Activated CD4-positive, alpha-beta T cell treated with anti-CD3 and anti-CD28 coated beads, Interleukin-2, amount 10 ng/mL, durations not matched to agents 24 days and 14 days (primary cell): ENCODE measurements at regions not wholly inside any gene's neighbourhood (a gene's known extent, or its start where the extent isn't known, plus 50 kb on each side); places are given as distances from the start of the nearest gene placed in this dataset.

Experiments
- DNase-seq: peaks from one replicate; pipeline ENCODE4 v3.0.0; 2022
- H3K27ac Mint-ChIP-seq: one replicate; pipeline ENCODE4 v1.8.0; 2022; ENCODE audit warnings: mild to moderate bottlenecking, mixed read lengths
- H3K27me3 Mint-ChIP-seq: one replicate; pipeline ENCODE4 v1.8.0; 2022; ENCODE audit warnings: mixed read lengths
- H3K36me3 Mint-ChIP-seq: one replicate; pipeline ENCODE4 v1.8.0; 2022; ENCODE audit warnings: low read depth, mild to moderate bottlenecking, mixed read lengths
- H3K4me1 Mint-ChIP-seq: one replicate; pipeline ENCODE4 v1.8.0; 2021; ENCODE audit warnings: mixed read lengths
- H3K4me3 Mint-ChIP-seq: one replicate; pipeline ENCODE4 v1.8.0; 2022; ENCODE audit warnings: mild to moderate bottlenecking, moderate library complexity, mixed read lengths
- H3K9me3 Mint-ChIP-seq: one replicate; pipeline ENCODE4 v1.8.0; 2021; ENCODE audit warnings: mixed read lengths
- intact Hi-C: fragments of 100-400 bp; cut with micrococcal nuclease; formaldehyde crosslinking; loops from one replicate; pipeline ENCODE4 v1.15.1; 2023

DNA sequence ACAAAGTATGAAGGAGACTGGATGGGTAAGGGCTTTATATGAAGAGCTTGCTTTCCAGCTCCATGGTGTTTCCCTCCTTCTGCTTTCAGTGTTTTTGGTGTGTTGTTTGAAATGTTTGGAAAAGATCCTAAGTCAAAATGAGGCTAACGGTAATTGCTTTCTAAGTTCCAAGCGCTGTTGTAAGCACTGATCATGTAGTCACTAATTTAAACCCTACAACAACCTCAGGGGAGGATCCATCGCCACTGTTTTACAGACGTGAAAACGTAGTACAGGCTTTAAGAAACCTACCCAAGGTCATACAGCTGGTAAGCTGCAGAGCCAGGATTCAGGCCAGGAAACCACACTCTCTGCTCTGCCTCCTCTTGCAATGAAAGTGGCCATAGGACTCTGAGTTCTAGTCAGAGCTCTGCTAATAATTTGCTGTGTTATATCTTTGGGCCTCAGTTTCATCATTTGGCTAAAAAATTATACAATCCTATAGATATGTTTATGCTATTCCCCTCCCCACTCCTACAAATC, 102.9 kb upstream of the PGRMC2 start:
- Mint-ChIP-seq H3K36me3 (no peaks in the 10 kb centered on the region), H3K9me3 (no peaks in the 10 kb centered on the region), H3K27me3 (no peaks in the 10 kb centered on the region), H3K4me1 (no peaks in the 10 kb centered on the region), H3K27ac (no peak overlapping the region), H3K4me3 (no peak overlapping the region)
- DNase-seq, result no peak
- intact Hi-C loops, result no loop called here

GRCh38 chr4:128388796-128389195, 101.2 kb upstream of the PGRMC2 start:
- no peaks in the 10 kb centered on the region for H3K4me1 Mint-ChIP-seq
- no peak overlapping the region for H3K4me3 Mint-ChIP-seq
- no peak for DNase-seq
- no peaks in the 10 kb centered on the region for H3K27me3 Mint-ChIP-seq
- H3K27ac Mint-ChIP-seq, result no peak overlapping the region
- no peaks in the 10 kb centered on the region for H3K9me3 Mint-ChIP-seq
- intact Hi-C loops, result no loop called here
- no peaks in the 10 kb centered on the region for H3K36me3 Mint-ChIP-seq

DNA sequence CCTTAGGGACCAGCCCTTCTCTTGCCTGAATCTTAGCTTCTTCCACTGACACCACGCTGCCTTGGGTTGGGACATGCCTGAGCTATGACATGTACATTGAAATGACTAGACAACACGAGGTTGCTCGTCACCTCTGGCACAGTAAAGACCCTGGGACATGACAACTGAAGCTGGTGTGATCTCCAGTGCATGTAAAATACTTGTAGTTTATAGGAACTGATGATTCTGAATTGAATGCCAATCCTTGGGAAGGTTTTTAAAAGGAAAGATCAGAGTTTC, 100.7 kb upstream of the PGRMC2 start:
- no peak for DNase-seq
- H3K9me3 Mint-ChIP-seq, result no peaks in the 10 kb centered on the region
- H3K4me1 Mint-ChIP-seq, result no peaks in the 10 kb centered on the region
- intact Hi-C loops, result no loop called here
- no peaks in the 10 kb centered on the region for H3K27me3 Mint-ChIP-seq
- no peaks in the 10 kb centered on the region for H3K36me3 Mint-ChIP-seq
- H3K27ac Mint-ChIP-seq, result no peak overlapping the region
- H3K4me3 Mint-ChIP-seq, result no peak overlapping the region

DNA sequence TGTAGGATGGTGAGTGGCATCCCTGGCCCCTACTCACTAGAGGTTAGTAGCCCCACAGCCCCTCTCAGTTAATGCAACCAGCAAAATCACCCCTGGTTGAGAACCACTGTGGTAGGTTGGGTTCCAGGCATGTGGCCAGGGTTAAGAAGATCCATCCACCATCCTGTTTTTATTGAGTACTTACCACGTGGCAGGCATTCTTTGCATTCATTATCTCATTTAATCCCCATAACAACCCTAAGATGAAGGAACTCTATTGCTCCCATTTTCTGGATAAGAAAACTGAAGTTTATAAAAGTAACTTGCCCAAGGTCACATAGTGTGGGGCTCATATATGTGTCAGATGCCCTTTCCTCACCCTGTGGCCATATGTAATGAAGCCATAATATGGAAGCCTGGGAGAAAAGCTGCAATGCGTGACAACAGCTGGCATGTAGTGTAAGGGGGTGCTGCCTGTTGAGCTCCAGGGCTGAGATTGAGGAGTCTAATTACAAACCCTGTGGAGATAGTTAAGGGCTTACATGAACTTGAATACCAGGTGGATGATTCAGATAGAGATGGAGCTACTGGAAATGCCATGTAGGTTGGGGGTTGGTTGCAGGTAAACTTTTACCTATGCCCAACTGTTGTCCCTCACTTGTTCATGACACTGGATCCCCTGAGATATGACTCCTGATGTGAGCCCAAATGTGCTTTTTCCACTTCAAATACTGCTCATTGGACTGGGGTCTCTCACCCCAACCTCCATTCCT, 100.2 kb upstream of the PGRMC2 start:
- no peak overlapping the region for H3K4me3 Mint-ChIP-seq
- DNase-seq, result no peak
- no peaks in the 10 kb centered on the region for H3K27me3 Mint-ChIP-seq
- intact Hi-C loops, result no loop called here
- H3K4me1 Mint-ChIP-seq, result no peaks in the 10 kb centered on the region
- H3K9me3 Mint-ChIP-seq, result no peaks in the 10 kb centered on the region
- H3K36me3 Mint-ChIP-seq, result no peaks in the 10 kb centered on the region
- no peak overlapping the region for H3K27ac Mint-ChIP-seq

DNA sequence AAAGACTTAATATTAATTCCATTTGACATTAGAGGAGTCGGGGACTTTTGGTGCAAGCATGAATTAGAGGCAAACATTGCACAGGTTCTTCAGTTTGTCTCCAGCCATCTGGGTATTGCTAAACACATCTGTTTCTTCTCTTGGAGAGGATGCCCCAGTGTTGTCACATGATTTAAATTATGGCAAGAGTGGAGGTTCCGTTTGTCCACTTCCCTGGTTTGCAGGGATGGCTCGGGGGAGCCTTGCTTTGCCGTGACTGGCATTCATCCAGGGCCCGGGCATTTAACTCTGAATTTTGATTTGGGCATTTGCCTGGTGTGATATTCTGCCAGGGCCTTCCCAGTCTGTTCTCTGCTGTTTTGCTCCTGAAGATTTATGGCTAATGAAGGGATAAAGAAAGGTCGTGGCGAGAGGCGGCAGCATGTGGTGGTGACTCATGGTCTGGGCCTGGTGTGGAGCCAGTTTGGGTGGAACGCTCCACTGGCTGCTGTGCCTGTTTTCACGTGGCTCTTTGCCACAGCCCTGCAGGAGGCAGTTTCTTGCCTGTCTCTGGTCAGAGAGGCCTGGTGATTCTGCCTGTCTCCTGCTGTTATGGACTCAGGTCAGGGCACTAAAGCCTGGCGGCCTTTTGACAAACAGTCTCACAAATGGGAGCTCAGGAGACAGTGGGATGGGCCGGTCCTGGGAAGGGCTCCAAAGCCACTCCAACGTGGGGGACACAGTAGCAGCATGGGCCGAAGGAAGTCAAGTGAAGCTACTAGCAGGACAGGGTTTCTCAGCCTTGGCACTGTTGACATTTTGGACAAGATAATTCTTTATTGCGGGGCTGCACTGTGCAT, 99.4 kb upstream of the PGRMC2 start:
- Mint-ChIP-seq H3K27ac (no peak overlapping the region), H3K9me3 (no peaks in the 10 kb centered on the region), H3K4me1 (no peaks in the 10 kb centered on the region), H3K27me3 (no peaks in the 10 kb centered on the region), H3K4me3 (no peak overlapping the region), H3K36me3 (no peaks in the 10 kb centered on the region)
- DNase-seq, result no peak
- intact Hi-C loops, result no loop called here

GRCh38 chr4:128385683-128386304, 98.2 kb upstream of the PGRMC2 start:
- no peaks in the 10 kb centered on the region for H3K4me1 Mint-ChIP-seq
- no peaks in the 10 kb centered on the region for H3K9me3 Mint-ChIP-seq
- intact Hi-C loops, result no loop called here
- H3K36me3 Mint-ChIP-seq, result no peaks in the 10 kb centered on the region
- no peaks in the 10 kb centered on the region for H3K27me3 Mint-ChIP-seq
- H3K27ac Mint-ChIP-seq, result no peak overlapping the region
- no peak overlapping the region for H3K4me3 Mint-ChIP-seq
- no peak for DNase-seq

DNA sequence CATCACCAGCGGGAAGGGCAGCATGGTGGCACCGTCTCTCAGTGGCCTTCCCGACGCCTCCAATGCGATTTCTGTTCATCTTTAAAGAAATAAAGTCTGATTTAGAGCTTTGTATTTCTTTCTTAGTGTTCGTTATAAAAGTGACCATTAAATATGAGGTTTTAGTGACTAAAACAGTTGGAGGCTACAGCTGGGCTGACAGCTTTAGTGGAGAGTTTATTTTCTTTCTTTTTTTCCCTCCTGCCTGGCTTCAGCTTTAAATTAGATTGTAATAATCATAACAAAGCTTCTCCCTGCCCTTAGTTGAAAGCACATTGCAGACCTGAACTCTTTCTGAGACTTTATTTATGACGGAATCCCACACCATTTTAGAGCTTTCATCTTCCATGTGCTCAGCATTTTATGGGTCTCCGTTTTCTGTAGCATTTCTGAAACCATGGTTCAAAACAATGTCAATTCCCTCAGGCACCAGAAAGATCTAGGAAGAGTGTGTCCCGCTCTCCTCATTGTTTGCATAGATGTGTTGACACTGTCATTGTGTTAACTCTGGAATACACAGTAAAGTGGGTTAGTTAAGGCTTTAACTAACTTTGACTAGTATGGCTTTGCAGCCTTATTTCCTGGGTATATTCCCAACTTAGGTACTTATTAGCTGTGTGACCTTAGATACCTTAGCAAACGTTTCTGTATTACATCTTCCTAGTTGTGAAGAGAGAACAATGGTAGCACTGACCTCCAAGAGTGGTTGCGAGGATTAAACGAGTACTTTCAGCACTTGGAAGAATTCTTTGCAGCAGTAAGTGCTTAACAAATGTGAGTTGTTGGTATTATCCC, 97.4 kb upstream of the PGRMC2 start:
- Mint-ChIP-seq H3K27ac (no peak overlapping the region), H3K27me3 (no peaks in the 10 kb centered on the region), H3K36me3 (no peaks in the 10 kb centered on the region), H3K9me3 (no peaks in the 10 kb centered on the region), H3K4me1 (no peaks in the 10 kb centered on the region), H3K4me3 (no peak overlapping the region)
- intact Hi-C loops, result no loop called here
- no peak for DNase-seq

DNA sequence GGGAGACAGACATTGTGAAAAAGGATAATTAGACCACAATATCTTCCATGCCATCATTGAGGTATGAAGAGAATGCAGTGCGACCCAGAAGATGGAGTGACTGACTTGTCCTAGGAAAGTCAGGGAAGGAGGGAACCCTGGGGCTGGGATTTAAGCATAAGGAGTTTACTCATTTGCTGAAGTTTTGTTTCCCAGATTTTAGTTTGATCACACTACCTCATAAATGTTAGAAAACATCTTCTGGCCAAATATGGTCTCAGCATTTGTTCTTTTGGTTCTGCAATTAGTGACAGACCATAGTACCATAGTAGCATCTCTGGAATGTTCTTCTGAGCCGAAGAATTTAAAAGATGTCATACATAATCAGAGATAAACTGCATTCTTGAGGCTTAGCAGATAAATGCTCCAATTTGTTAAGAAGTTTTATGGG, 96.5 kb upstream of the PGRMC2 start:
- no peak overlapping the region for H3K27ac Mint-ChIP-seq
- no peaks in the 10 kb centered on the region for H3K36me3 Mint-ChIP-seq
- intact Hi-C loops, result no loop called here
- H3K4me1 Mint-ChIP-seq, result no peaks in the 10 kb centered on the region
- no peak for DNase-seq
- no peak overlapping the region for H3K4me3 Mint-ChIP-seq
- no peaks in the 10 kb centered on the region for H3K27me3 Mint-ChIP-seq
- H3K9me3 Mint-ChIP-seq, result peaks cover under 1% of the 10 kb centered on the region

- Mint-ChIP-seq H3K4me1 (no peaks in the 10 kb centered on the region), H3K27me3 (no peaks in the 10 kb centered on the region), H3K27ac (no peak overlapping the region), H3K4me3 (no peak overlapping the region), H3K36me3 (no peaks in the 10 kb centered on the region), H3K9me3 (peaks cover 4% of the 10 kb centered on the region)
- intact Hi-C loops, result no loop called here
- no peak for DNase-seq
Measured at GRCh38 chr4:128381748-128382559, 94.3 kb upstream of the PGRMC2 start.

DNA sequence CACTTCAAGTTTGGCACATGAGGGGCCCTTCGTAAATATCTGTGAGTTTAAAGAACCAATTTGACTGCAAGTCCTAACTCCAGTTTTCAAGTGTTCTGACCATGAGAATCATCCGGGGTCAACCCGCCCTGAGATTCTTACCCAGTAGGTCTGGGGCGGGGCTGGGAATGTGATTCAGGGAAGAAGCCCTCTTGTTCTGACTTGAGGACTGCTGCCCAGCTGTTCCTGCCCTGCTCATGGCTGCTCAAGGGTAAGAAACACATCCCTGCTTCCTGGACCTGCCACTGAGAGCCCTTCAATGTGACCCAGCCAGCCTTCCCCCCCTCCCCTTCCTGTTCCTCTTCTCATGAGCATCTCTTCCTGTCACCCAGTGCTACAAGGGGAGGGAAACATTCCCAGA, 92.7 kb upstream of the PGRMC2 start:
- Mint-ChIP-seq H3K9me3 (peaks cover 12% of the 10 kb centered on the region), H3K36me3 (no peaks in the 10 kb centered on the region), H3K27ac (no peak overlapping the region), H3K4me1 (no peaks in the 10 kb centered on the region), H3K4me3 (no peak overlapping the region), H3K27me3 (no peaks in the 10 kb centered on the region)
- no peak for DNase-seq
- intact Hi-C loops, result no loop called here

GRCh38 chr4:128379860-128380259, 92.2 kb upstream of the PGRMC2 start:
- no peaks in the 10 kb centered on the region for H3K27me3 Mint-ChIP-seq
- H3K27ac Mint-ChIP-seq, result no peak overlapping the region
- H3K36me3 Mint-ChIP-seq, result no peaks in the 10 kb centered on the region
- peaks cover 12% of the 10 kb centered on the region for H3K9me3 Mint-ChIP-seq
- H3K4me1 Mint-ChIP-seq, result no peaks in the 10 kb centered on the region
- H3K4me3 Mint-ChIP-seq, result no peak overlapping the region
- intact Hi-C loops, result no loop called here
- no peak for DNase-seq

- Mint-ChIP-seq H3K4me1 (no peaks in the 10 kb centered on the region), H3K9me3 (peaks cover 12% of the 10 kb centered on the region), H3K36me3 (no peaks in the 10 kb centered on the region), H3K27ac (no peak overlapping the region), H3K4me3 (no peak overlapping the region), H3K27me3 (no peaks in the 10 kb centered on the region)
- intact Hi-C loops, result no loop called here
- DNase-seq, result no peak
Measured at GRCh38 chr4:128378668-128379067, 91.1 kb upstream of the PGRMC2 start.

- Mint-ChIP-seq H3K4me1 (no peaks in the 10 kb centered on the region), H3K4me3 (no peak overlapping the region), H3K36me3 (no peaks in the 10 kb centered on the region), H3K9me3 (peaks cover 12% of the 10 kb centered on the region), H3K27me3 (no peaks in the 10 kb centered on the region), H3K27ac (no peak overlapping the region)
- intact Hi-C loops, result no loop called here
- no peak for DNase-seq
Measured at GRCh38 chr4:128376958-128377357, 89.3 kb upstream of the PGRMC2 start.
